OCI-LY7 (cell line): ENCODE measurements at regions not wholly inside any gene's neighbourhood (a gene's known extent, or its start where the extent isn't known, plus 50 kb on each side); places are given as distances from the start of the nearest gene placed in this dataset.

ENCODE experiments used
- BruUV-seq: library from RNA; stranded (reverse); fragments of 400-500 nt; replicated peaks from 2 replicates; lab custom pipeline; 2021; lab: Mats Ljungman, UMichigan
- CTCF ChIA-PET: fragments of 300-600 bp; sonication (Branson Sonifier 250); formaldehyde crosslinking; loops from one replicate; lab custom pipeline; 2022; ENCODE audit warnings: antibody characterized with exemption; ENCODE audit not compliant: unreplicated experiment; lab: Charles Lee
- POLR2A ChIA-PET: fragments of 300-600 bp; sonication (Branson Sonifier 250); formaldehyde crosslinking; loops from one replicate; lab custom pipeline; 2022; ENCODE audit warnings: antibody characterized with exemption; lab: Charles Lee
- DNase-seq: peaks from one replicate; pipeline ENCODE4 v3.0.0-alpha.2; 2015; ENCODE audit warnings: low spot score
- H2AFZ ChIP-seq: fragments of 200-600 bp; sonication (generic), shearing (Covaris generic); 2 replicates; pipeline ENCODE4 v1.6.1; 2014; ENCODE audit warnings: mild to moderate bottlenecking, antibody characterized with exemption, low read length, moderate library complexity
- H3K27ac ChIP-seq: fragments of 200-600 bp; sonication (generic); 2 replicates; pipeline ENCODE4 v1.5.1; 2014; ENCODE audit warnings: mixed run types, low read depth, mild to moderate bottlenecking, moderate library complexity, low read length, inconsistent platforms; ENCODE audit not compliant: poor library complexity, severe bottlenecking
- H3K36me3 ChIP-seq: fragments of 200-600 bp; sonication (generic); 2 replicates; pipeline ENCODE4 v1.6.1; 2014; ENCODE audit warnings: mild to moderate bottlenecking, antibody characterized with exemption, low read length, moderate library complexity, mixed read lengths; ENCODE audit not compliant: insufficient read depth
- H3K4me1 ChIP-seq: fragments of 200-600 bp; sonication (generic); 2 replicates; pipeline ENCODE4 v1.5.1; 2014; ENCODE audit warnings: mild to moderate bottlenecking, low read length; ENCODE audit not compliant: insufficient read depth, poor library complexity, severe bottlenecking
- H3K4me2 ChIP-seq: fragments of 200-600 bp; sonication (generic); 2 replicates; pipeline ENCODE4 v1.6.1; 2014; ENCODE audit warnings: mild to moderate bottlenecking, low read length
- H3K4me3 ChIP-seq: fragments of 200-600 bp; sonication (generic); 2 replicates; pipeline ENCODE4 v1.5.1; 2014; ENCODE audit warnings: mild to moderate bottlenecking, low read depth, low read length; ENCODE audit not compliant: poor library complexity, severe bottlenecking
- H3K79me2 ChIP-seq: fragments of 200-600 bp; sonication (generic); 2 replicates; pipeline ENCODE4 v1.6.1; 2016; ENCODE audit warnings: low read depth, mild to moderate bottlenecking, low read length, moderate library complexity, mixed read lengths; ENCODE audit not compliant: insufficient read depth
- H3K9me2 ChIP-seq: fragments of 200-600 bp; sonication (generic); 2 replicates; pipeline ENCODE4 v1.6.1; 2016; ENCODE audit warnings: mild to moderate bottlenecking, low read length, mixed read lengths; ENCODE audit not compliant: insufficient read depth
- H3K9me3 ChIP-seq: fragments of 200-600 bp; sonication (generic); 2 replicates; pipeline ENCODE4 v1.6.1; 2014; ENCODE audit warnings: mild to moderate bottlenecking, mixed run types, low read length, mixed read lengths
- H4K20me1 ChIP-seq: fragments of 200-600 bp; sonication (generic); 2 replicates; pipeline ENCODE4 v1.6.1; 2014; ENCODE audit warnings: mild to moderate bottlenecking, antibody characterized with exemption, low read length, moderate library complexity, mixed read lengths; ENCODE audit not compliant: insufficient read depth
- EZH2phosphoT487 ChIP-seq: fragments of 200-600 bp; sonication (generic); IDR thresholded peaks from 2 replicates; pipeline ENCODE4 v1.6.1; 2018; ENCODE audit warnings: low read depth, borderline replicate concordance, mild to moderate bottlenecking, mixed run types, antibody characterized with exemption, low read length, moderate library complexity, mixed read lengths
- intact Hi-C: fragments of 100-400 bp; cut with micrococcal nuclease; formaldehyde crosslinking; loops from one replicate; pipeline ENCODE4 v1.10.0; 2022; ENCODE audit not compliant: unreplicated experiment
- TF ChIP-seq, protein P1 (sequence below): fragments of 200-600 bp; sonication (generic); conservative IDR thresholded peaks from 2 replicates; pipeline ENCODE4 v1.5.1; 2014; ENCODE audit warnings: mild to moderate bottlenecking, antibody characterized with exemption, low read length, moderate library complexity, mixed read lengths

DNA sequence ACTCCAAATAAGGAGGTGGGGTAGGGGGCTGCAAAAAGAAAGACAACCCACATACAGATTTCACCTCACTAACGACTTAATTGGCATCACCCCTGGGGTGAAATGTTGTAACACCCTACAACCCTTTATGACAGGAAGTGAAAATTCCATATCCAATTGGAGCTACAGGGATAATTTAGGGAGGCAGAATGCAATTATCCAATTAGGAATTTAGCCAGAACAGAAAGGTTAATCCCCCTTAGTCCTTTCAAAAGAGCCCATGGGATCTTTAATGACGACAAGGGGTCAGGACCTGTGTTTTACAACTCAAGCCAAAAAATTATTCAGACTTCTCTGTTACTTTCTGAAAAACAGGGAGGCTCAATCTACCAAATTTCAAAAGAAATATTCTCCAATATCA, 1027.1 kb downstream of the TMEM182 start:
- Histone ChIP-seq H4K20me1 (no peaks in the 10 kb centered on the region), H3K4me2 (no peak overlapping the region), H3K4me3 (no peak overlapping the region), H3K36me3 (no peaks in the 10 kb centered on the region), H3K79me2 (no peaks in the 10 kb centered on the region), H2AFZ (no peak overlapping the region), H3K4me1 (no peaks in the 10 kb centered on the region), H3K9me3 (no peaks in the 10 kb centered on the region), H3K27ac (no peak overlapping the region), H3K9me2 (no peaks in the 10 kb centered on the region)
- intact Hi-C loops = no loop called here
- ChIA-PET POLR2A (no interaction called here), CTCF (no interaction called here)
- BruUV-seq = no TSS peak
- DNase-seq = no peak
- TF ChIP-seq EZH2phosphoT487 = no peak
- TF ChIP-seq, protein P1, sequence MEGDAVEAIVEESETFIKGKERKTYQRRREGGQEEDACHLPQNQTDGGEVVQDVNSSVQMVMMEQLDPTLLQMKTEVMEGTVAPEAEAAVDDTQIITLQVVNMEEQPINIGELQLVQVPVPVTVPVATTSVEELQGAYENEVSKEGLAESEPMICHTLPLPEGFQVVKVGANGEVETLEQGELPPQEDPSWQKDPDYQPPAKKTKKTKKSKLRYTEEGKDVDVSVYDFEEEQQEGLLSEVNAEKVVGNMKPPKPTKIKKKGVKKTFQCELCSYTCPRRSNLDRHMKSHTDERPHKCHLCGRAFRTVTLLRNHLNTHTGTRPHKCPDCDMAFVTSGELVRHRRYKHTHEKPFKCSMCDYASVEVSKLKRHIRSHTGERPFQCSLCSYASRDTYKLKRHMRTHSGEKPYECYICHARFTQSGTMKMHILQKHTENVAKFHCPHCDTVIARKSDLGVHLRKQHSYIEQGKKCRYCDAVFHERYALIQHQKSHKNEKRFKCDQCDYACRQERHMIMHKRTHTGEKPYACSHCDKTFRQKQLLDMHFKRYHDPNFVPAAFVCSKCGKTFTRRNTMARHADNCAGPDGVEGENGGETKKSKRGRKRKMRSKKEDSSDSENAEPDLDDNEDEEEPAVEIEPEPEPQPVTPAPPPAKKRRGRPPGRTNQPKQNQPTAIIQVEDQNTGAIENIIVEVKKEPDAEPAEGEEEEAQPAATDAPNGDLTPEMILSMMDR = no peak

DNA sequence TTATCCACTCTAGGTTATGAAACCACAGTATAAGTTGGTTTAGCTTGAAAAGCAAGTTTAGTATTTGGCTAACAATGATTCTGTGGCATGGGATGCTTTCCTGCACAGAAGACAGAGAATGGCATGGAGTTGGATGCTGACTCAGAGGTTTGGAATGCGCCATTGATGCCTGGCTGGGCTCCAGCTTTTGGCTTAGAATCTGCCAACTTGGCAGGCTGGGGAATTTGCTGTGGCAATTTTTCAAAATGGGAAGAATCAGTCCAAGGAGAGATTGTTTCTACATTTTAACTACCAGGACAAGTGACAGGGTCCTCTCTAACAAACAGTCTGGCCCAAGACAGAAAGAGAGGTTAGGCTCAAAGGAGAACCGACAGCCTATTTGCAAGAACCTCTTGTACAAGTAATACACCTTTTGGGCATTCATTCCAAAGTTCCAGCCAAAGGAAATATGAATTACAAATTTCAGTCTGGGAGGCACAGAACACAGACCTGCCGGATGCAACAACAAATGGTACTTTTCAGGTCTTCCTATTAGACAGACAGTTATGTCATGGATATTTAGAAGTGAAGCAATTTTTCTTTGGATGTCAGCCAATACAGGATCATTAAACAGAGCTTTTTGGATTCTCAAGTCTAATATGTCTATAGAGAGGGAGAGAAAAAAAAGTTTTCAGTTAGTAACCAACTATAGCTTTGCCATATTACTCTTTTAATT, 1027.7 kb downstream of the TMEM182 start:
- H3K9me2 ChIP-seq = no peaks in the 10 kb centered on the region
- TF ChIP-seq EZH2phosphoT487 = no peak
- TF ChIP-seq, protein P1 = no peak
- POLR2A ChIA-PET = interaction anchor here (0.6 kb wide), 1 partner anchor 107 kb away, joined by 3 read pairs; no protein-coding TSS in a partner anchor
- DNase-seq = no peak
- H4K20me1 ChIP-seq = no peaks in the 10 kb centered on the region
- no peak overlapping the region for H3K4me3 ChIP-seq
- CTCF ChIA-PET = no interaction called here
- H3K36me3 ChIP-seq = no peaks in the 10 kb centered on the region
- no peaks in the 10 kb centered on the region for H3K4me1 ChIP-seq
- H3K27ac ChIP-seq = no peak overlapping the region
- no peak overlapping the region for H2AFZ ChIP-seq
- no peak overlapping the region for H3K4me2 ChIP-seq
- intact Hi-C loops = no loop called here
- no TSS peak for BruUV-seq
- no peaks in the 10 kb centered on the region for H3K79me2 ChIP-seq
- no peaks in the 10 kb centered on the region for H3K9me3 ChIP-seq

DNA sequence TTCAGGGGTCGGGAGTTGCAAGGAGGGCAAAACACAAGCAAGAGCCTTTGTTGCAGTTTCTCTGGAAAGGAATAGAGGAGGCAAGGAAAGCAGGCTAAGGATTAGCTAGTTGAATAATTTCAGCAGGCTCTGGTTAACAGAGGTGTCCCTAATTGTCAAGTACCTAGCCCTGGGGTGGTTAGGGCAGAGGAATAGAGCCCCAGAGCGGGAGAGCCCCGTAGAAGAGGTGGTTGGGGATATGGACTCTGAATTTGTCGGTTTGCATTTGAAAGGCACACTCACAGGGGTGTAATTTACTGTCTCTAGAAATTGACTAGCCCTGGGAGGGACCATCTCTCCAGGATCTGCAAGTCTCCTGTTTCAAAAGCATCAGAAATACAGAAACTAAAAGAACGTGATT, 1030.2 kb downstream of the TMEM182 start:
- H3K36me3 ChIP-seq = no peaks in the 10 kb centered on the region
- no peak for DNase-seq
- TF ChIP-seq EZH2phosphoT487 = no peak
- TF ChIP-seq, protein P1 = no peak
- no peak overlapping the region for H3K4me3 ChIP-seq
- CTCF ChIA-PET = no interaction called here
- intact Hi-C loops = no loop called here
- no peak overlapping the region for H3K27ac ChIP-seq
- no peaks in the 10 kb centered on the region for H4K20me1 ChIP-seq
- H3K9me2 ChIP-seq = no peaks in the 10 kb centered on the region
- H3K4me2 ChIP-seq = no peak overlapping the region
- no peaks in the 10 kb centered on the region for H3K4me1 ChIP-seq
- no peak overlapping the region for H2AFZ ChIP-seq
- POLR2A ChIA-PET = no interaction called here
- BruUV-seq = no TSS peak
- H3K9me3 ChIP-seq = no peaks in the 10 kb centered on the region
- H3K79me2 ChIP-seq = no peaks in the 10 kb centered on the region
